ENCODE measurements at regions not wholly inside any gene's neighbourhood (a gene's known extent, or its start where the extent isn't known, plus 50 kb on each side); places are given as distances from the start of the nearest gene placed in this dataset.

- TF ChIP-seq EZH2phosphoT487 (IDR thresholded peaks at IDR 0.05) (no peak), CTCF (IDR thresholded peaks at IDR 0.05) (no peak)
Observed at GRCh38 chr18:46250084-46250811, 146.1 kb downstream of the HAUS1 start.
